NCI-H2196 (cell line): ENCODE measurements at regions not wholly inside any gene's neighbourhood (a gene's known extent, or its start where the extent isn't known, plus 50 kb on each side); places are given as distances from the start of the nearest gene placed in this dataset.
"Not testable (repeated sequence)": the region's sequence is repeated elsewhere in the genome, so short reads cannot be mapped to it uniquely, and the experiment has no call there.

ENCODE experiments used
- DNase-seq: peaks from one replicate; lab custom pipeline; 2025; ENCODE audit not compliant: unreplicated experiment; lab: John Stamatoyannopoulos, UW

DNA sequence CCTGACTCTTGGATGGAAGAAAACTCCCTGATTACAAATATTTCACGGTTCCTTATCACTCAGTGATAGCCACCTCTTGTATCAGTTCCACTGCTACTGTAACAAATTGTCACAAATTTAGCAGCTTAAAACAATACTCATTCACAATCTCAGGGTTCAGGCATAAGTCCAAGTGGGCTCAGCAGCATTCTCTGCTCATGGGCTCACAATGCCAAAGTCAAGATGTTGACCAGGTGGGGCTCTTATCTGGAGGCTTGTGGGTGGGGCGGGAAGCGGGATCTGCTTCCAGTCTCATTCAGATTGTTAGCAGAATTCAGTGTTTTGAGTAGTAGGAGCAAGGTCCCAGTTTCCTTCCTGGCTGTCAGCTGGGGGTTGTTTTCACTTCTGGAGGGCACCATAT is 137.3 kb upstream of the FAM78B start:
- DNase-seq: no peak

- DNase-seq: no peak
Observed at GRCh38 chr1:166305371-166305770, 138.6 kb upstream of the FAM78B start.

GRCh38 chr1:166307261-166308188 is 140.7 kb upstream of the FAM78B start:
- no peak for DNase-seq

DNA sequence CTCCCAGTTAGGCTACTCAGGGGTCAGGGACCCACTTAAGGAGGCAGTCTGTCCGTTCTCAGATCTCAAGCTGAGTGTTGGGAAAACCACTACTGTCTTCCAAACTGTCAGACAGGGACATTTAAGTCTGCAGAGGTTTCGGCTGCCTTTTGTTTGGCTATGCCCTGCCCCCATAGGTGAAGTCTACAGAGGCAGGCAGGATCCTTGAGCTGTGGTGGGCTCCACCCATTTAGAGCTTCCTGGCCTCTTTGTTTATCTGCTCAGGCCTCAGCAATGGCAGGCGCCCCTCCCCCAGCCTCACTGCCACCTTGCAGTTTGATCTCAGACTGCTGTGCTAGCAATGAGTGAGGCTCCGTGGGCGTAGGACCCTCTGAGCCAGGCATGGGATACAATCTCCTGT is 149.5 kb upstream of the FAM78B start:
- DNase-seq: not testable (repeated sequence)

DNA sequence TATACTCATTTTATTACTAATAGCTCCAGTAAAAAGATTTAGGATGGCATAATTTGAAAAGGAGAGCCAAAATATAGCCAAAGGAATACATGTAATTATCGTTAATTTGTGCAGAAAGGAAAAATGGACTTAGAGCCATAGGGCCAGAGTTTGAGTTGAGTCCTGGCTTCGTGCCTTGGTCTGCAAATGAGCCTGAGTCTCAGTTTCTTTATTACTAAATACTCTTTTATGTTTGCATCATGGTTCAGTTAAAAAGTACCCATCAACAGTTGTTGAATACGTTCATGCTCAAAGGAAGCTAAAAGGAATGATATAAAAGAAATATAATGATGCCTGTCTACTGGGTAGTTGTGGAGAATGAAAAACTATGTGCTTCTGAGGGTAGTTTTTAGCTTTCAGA is 155.7 kb upstream of the FAM78B start:
- no peak for DNase-seq

DNA sequence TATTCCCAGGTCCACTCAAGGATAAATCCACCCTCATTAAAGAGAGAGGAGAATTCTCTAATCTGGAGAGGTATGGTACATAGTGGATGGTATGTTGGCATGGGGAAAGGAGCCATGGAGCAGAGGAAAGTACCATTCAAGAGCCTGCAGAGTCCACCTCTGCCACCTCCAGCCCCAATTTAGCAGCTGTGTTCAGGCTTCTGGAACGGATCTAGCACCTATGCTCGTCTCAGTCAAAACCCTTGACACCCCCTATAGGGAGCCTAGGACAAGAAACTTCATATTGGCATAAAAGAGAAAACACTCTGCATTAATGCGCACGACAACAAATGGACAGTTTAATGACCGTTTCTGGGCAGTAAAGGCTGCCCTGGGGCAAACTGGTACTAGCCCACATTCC is 161.1 kb upstream of the FAM78B start:
- no peak for DNase-seq

GRCh38 chr1:166328956-166329355 is 162.2 kb upstream of the FAM78B start:
- no peak for DNase-seq

- no peak for DNase-seq
Observed at GRCh38 chr1:166330096-166330495, 163.3 kb upstream of the FAM78B start.

- no peak for DNase-seq
Observed at GRCh38 chr1:166338105-166338504, 171.3 kb upstream of the FAM78B start.

DNA sequence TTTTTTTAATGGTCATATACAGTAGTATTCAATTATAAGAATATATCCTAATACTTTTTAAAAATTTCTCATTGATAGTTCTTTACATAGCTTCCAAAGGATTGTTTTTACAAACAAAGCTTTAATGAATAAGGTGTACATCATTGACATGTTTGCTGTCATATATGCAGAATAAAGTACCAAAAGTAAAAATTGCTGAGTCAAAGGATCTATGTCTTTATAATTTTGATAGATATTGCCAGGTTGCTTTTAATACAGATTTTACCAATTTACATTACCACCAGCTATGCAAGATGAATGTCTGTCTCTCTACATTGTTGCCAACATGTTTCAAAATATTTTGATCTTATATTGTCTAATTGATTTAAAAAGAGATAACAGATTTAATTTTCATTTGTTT is 173.9 kb upstream of the FAM78B start:
- no peak for DNase-seq

GRCh38 chr1:166343276-166343675 is 176.5 kb upstream of the FAM78B start:
- DNase-seq: no peak

GRCh38 chr1:166350490-166350889 is 183.7 kb upstream of the FAM78B start:
- DNase-seq: no peak

- no peak for DNase-seq
Observed at GRCh38 chr1:166351676-166352075, 184.9 kb upstream of the FAM78B start.

DNA sequence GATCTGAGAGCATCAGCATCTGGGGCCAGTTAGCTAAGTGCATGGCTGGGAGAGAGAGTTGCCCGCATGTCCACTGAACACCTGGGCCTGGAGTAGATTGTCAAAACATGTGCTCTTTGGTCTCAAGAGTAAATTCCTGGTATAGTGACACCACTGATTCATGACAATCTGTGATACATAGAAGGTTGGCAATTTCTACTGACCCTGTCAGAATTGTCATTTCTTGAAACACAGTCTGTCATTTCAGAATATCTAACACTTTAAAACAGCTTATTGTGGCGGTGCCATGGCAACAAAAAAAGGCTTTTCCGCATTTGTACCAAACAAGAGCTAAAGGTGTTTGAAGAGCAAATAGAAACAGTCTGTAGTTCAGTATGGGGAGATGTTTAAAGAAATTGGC is 186.4 kb upstream of the FAM78B start:
- no peak for DNase-seq

- DNase-seq: no peak
Observed at GRCh38 chr1:166354406-166354805, 187.6 kb upstream of the FAM78B start.

DNA sequence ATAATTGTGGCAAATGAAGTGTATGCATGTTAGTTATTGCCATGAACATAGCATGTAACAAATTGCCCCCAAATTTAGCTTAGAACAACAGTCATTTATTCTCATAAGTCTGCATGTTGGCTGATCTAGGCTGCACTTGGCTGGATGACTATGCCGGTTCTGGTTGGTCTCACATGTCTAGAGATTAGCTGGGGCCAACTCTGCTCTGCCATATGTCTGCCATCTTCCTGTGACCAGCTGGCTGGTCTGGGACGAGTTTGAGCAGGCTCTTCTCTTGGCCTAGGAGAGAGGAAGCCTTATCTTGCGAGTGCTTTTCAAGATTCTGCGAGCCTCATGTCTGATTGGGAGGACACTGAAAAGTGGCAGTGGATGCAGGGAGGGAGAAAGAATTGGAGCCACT is 198.3 kb upstream of the FAM78B start:
- DNase-seq: no peak

DNA sequence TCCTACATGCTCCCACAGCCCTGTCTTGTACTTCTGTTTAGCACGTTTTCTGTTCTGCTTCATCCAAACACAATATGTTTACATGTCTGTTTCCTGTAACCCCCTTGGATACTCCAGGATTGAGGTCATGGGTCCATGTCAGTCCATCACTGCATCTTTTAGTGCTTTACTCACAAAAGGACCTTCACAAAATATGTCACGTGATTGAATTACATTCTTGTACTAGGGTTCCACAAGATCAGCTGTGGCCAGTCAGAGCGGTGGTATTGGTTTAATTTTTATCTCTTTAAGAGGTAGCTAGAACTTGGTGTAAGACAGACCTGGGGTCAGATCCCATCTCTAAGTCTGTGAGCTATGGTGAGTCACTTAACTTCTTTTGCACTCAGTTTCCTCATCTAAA is 201.2 kb upstream of the FAM78B start:
- DNase-seq: no peak

GRCh38 chr1:166377896-166378295 is 211.1 kb upstream of the FAM78B start:
- DNase-seq: no peak

DNA sequence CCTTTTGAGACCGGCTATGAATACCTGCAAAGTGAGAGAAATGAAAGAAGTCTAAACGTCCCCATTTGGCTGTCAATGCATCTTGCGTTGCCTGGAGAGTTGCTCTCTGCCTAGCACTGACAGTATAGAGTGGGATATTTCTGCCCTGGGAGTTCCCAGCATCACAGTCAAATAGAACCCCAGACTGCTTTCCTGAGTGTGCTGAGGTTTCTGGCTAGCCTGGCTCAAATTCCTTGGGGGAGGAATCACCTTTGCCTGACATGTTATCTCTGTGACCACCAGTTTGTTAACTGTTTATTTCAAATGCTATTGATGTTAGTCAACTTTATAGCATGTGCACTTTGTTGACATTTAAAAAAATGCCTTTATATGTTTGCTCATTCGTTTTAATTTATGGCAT is 212.0 kb upstream of the FAM78B start:
- no peak for DNase-seq

DNA sequence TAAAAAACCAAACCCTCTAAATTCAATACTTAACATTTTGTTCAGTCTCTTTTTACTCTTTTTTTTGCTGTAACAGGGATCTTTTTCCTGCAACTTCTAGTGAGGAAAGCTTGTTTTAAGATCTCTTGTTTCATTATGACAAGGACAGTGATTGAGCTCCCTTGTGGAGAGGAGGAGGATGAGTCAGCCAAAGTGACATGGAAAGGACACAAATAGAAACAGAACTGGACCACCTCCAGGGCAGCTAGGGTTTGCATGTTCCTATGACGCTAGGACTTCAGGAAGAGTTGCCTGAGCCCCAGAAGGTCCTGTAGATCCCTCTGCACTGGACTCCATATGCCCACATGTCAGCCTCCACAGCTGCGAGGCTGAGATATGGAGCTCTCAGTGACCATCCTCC is 212.6 kb upstream of the FAM78B start:
- no peak for DNase-seq

DNA sequence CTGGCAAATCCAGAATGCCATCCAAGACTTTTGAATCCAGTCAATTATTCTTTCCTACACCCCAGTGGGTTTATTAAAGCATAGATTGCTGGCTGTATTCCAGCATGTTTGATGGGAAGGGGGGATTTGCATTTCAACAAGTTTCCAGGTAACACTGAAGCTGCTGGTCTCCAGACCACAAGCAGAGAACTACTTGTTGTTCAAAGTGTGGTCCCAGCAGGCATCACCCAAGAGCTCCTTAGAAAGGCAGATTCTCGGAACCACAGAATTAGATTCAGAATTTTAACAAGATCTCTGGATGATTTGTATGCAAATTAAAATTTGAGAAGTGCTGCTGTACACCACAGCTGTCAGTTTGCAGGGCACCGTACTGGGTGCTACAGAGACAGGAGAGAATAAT is 216.3 kb upstream of the FAM78B start:
- no peak for DNase-seq

- DNase-seq: no peak
Observed at GRCh38 chr1:166383635-166384346, 217.0 kb upstream of the FAM78B start.
